NCI-H510A treated with DMSO at 0.1 percent for 48 hours (cell line): ENCODE measurements at regions not wholly inside any gene's neighbourhood (a gene's known extent, or its start where the extent isn't known, plus 50 kb on each side); places are given as distances from the start of the nearest gene placed in this dataset.

ENCODE experiments used
- DNase-seq: peaks from one replicate; lab custom pipeline; 2025; lab: John Stamatoyannopoulos, UW

DNA sequence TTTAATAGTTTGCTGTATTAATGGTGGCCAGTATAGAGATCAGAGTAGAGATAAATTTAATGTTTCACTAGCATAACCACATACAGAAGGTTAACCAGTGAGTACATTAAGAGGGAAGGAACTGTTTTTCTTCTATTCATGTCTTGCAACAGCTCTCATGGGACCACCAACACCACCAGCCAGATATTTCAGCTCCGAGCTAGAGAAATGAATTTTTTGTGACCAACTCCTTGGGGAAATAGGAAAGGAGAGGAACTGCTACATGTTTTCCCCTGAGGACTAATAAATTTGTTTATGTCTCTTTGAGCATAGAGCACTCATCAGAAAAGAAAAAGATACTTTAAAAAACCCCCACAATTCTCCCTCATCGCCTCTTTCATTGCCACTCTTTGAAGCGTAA lies 247.5 kb downstream of the MBNL1 start:
- DNase-seq = no peak

DNA sequence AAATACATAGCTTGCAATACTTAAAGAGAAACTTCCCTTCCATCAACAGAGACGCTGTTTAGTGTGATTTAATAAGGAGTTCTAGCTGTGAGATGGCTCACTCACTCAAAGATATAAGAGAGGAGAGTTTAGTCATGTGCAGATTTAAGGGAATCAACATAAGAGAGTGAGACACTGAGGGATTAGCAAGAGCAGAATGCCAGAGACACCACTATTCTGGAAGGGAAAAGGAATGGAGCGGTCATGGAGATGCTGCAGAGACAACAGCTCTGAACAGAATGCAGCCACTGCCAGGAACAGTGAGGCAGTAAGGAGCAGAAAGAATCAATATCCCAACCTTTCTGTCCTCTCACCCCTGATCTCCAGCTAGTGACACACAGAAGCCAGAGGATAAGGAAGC lies 248.8 kb downstream of the MBNL1 start:
- DNase-seq = no peak

DNA sequence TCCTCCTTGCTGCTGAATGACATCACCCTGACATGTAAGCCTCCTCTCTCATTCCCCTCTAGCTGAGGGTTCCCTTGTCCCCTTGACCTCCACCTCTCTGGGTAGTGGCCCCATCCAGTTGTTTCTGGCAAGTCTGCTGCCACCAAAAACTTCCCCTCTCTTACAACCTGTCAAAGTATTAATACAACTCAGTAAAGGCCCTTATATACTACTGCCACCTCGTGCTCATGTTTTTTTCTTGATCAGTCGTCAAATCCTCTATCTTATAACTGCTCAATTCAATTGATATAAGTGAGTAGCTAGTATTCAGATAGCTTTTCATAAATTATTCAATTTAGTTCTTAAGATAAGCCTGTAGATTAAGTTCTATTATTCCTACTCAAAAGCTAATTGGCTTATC lies 249.6 kb downstream of the MBNL1 start:
- DNase-seq = no peak

DNA sequence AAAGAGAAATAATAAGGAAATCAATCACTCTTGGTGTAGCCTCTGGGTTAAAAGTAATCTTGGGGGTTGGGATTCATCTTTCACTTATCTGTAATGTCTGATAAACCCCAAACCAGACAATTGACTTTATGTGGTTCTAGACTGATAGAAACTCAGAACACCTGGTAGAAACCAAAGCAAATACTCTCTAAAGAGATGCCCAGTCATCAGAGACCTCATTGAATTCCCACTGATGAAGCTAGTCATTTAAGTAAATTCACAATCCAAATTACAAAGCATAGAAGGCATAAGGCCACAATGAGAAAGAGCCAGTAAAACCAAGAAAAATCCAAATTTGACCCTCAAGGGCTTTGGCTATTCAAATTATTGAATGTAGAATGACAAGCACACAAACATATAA lies 250.6 kb downstream of the MBNL1 start:
- DNase-seq = no peak

DNA sequence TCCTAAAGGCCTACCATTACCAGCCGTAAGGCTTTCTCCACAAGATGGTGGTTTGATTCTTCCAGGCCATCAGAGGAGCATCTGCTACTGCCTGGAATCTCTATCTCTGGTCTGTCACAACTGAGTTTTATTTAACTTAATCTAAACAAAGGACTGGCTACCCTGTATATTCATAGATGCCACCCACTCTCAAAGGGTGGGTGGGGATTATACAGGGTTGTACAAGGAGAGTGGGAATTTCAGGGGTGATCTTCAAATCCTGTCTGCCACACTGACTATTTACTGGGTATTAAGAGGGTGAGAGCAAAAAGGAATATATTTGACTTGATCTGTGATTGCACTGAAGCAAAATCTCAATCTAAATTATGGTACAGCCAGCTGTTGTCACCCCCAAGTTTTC lies 253.3 kb downstream of the MBNL1 start:
- no peak for DNase-seq

DNA sequence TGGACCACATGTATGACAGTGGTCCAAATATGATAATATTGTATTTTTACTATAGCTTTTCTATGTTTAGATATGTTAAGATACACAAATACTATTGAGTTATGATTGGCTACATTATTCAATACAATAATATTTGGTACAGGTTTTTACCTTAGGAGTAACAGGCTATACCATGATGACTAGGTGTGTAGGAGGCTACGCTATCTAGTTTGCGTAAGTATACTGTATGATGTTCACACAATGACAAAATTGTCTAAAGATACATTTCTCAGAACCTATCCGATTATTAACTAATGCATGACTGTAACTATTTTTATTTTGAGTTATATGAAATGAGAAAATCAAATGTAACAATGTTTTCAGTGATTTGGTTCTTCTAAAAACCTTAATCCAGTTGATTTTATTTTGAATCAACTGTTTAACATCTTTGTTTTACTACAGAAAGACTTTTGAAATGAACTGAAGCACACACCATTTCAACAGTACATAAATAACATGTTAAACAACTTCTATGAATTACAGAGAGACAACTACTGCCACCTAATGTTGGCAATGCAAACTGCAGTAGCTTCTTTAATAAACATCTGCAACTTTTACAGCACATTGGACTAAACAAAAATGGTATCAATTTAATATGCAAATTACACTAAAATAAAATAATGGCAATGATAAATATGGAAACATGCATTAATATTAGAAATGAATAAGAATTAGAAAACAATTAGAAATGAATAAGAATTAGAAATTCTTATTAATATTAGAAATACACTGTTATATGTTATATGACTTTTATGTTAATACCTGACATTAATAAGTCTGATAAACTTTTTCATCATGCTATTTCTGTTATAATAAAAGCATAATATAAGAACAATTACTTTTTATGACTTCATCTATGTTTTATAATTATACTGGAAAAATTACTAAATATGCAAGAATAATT lies 255.7 kb downstream of the MBNL1 start:
- DNase-seq = peak; percentile 75

DNA sequence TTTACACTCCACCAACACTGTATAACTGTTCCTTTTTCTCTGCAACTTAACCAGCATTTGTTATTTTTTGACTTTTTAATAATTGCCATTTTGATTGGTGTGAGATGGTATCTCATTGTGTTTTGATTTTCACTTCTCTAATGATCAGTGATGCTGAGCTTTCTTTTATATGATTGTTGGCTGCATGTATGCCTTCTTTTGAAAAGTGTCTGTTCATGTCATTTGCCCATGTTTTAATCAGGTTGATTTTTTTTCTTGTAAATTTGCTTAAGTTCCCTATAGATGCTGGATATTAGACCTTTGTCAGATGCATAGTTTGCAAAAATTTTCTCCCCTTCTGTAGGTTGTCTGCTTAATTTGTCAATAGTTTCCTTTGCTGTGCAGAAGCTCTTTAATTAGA lies 263.0 kb downstream of the MBNL1 start:
- no peak for DNase-seq

DNA sequence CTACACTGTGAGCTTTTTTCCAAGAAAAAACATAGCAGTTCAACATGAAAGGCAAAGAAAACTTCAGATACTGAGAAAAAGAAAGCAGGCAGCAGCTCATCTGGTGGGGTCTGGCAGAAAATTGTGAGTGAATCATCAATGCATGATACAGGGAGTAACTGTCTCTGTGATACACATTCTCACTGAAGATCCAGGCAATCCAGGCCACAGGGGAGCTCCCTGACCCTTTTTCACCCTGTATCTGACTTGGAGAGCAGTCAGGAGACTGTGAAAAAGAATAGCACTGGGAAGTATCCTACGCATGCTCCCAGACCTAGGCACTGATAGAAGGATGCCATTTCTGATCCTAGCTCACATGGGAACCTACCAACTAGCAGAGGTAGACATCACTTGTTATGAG lies 269.8 kb downstream of the MBNL1 start:
- no peak for DNase-seq

DNA sequence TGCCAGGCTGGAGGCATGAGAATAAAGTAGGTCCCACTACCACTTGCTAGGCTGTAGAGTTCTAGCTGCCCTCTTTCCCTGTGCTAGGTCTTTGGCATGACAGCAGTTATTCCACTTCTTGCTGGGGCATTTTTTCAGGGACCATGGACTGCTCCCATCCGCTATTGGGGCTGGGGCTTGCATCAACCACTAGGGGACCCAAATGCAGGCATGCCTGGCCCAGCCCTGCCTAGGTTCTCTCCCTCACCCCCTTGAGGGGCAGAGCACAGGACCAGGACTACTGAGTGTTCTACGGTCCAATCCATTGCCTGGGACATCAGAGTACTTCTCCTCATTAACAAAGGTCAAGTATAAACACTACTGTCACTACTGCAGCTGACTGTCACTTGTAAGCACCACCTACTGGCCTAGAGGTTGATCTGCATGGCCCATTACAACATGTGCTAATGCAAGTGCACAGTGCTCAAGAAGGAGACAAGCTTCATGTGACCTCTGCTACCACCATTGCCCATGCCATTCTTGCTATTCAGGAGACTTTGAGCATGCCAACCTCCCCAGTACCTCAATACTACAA lies 270.5 kb downstream of the MBNL1 start:
- DNase-seq = no peak

DNA sequence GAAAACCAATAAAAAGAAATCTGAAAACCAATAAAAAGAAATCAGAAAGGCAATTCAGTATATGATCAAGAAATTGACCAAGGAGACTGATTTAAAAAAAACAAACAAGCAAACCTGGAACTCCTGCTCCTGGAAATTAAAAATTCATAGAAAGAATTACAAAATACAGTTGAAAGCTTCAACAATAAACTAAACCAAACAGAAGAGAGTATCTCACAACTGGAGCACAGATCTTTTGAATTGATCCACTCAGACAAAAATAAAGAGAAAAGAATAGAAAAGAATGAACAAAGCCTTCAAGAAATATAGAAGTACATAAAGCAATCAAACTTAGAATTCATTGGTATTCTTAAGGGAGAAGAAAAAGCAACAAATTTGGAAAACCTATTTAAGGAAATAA lies 271.4 kb downstream of the MBNL1 start:
- no peak for DNase-seq

DNA sequence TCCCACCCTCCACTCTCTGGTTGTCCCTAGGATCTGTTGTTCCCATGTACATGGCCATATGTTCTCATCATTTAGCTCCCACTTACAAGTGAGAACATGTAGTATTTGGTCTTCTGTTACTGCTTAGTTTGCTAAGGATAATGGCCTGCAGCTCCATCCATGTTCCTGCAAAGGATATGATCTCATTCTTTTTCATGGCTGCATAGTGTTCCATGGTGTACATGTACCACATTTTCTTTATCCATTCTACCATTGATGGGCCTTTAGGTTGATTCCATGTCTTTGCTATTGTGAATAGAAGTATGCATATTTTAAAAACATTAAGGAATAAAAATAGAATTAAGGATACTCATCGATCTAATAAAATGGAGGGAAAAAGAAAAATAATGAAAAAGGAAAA lies 278.4 kb downstream of the MBNL1 start:
- DNase-seq = no peak

DNA sequence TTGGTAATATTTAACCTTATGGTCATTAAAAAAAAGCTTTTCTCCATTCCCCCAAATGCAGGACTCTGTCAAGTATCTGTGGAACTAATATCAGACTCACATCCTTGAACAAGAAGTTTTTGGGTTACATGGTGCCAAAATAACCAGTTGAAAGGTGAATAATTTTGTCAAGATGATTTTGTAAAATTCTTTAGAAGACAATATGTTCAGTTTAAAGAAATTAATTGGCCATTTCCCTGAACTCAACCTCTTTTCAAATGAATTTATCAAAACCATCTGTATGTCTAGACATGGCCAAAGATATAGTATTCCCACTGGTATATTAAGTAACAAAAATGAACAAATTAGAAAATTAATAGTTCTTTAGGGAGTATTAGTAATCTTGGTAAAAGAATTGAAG lies 280.5 kb downstream of the MBNL1 start:
- DNase-seq = no peak

DNA sequence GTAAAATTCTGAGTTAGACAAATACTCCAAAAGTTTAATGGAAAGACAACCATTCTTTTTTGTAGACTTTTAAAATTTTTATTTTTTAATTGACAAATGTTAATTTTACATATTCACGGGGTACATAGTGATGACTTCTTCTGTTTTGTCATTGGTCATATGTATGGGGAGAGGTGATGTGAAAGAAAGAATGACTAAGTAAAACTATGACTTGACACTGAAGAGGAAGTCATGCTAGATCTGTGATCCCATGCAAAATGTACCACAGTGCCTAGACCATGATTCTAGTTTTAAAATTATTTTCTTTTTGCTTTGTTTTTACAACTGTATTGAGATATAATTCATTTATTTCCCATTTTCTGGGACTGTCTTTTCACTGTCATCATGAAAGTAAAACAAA lies 281.6 kb downstream of the MBNL1 start:
- no peak for DNase-seq

DNA sequence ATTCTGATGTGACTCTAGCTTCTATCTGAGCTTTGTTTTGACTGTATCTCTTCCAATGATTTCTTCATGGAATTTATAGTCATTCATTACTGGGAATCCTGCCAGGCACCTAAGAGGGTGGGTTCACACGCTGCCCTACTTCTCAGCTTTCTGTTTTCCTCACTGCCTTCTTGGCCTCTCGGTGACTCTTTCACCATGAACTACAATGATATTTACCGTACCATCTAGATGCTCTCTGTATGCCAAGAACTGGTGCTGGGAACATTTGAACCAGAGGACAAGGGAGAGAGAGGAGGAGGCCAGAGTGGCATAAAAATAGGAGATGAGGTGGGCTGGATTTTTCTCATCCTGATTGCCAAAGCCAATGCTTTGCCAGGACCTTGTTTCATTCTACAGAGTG lies 280.0 kb upstream of the P2RY1 start:
- DNase-seq = no peak

DNA sequence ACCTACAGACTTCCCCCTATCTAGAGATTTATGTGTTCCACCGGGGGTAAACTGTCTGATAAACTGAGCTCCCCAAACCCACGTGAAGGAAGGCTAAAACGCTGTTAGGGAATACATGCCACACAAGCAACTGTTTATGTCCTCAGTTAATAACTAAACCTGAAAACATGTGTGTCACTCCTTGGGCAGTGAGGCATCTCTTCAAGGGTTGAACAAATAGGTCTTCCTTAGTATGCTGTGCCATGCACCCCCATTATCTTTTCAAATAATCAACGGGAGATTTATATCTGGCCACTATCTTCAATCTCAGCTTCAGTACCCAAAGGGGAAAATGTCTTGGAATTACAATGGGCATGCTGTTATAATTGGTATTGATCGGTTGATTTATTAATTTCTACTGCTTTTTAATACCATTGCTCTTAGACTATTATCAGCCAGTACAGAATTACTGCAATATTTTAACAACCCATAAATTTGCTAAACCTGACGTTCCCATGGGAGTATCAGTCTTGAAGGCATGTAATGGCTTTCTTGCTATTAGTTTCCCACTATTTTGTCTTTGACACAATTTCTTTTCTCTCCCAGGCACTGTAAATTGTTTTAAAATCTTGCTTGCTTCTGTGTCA lies 279.2 kb upstream of the P2RY1 start:
- no peak for DNase-seq

DNA sequence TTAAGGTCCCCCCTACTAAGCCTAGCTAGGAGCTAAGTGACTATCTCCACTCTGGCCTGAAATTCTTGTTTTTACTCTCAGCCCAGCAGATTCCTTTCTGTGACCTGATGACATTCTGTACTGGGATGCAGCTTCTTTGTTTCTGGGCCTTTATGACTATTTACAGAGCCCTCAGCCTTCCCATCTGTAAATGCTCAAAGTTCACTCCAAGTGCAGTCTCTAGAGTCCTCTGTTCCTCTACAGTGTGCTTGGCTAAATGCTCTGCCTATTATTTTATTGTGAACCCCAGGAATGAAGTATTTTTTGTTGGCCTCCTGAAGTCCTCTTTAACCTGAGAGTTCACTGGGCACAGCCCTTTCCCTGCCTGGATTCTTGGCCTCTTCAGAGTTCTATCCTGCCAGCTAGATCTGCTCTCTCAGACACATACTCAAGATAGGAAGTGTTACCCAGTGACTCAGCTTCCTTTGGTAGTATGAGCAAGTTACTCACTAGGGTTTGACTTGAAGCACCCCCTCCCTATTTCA lies 278.1 kb upstream of the P2RY1 start:
- DNase-seq = no peak

DNA sequence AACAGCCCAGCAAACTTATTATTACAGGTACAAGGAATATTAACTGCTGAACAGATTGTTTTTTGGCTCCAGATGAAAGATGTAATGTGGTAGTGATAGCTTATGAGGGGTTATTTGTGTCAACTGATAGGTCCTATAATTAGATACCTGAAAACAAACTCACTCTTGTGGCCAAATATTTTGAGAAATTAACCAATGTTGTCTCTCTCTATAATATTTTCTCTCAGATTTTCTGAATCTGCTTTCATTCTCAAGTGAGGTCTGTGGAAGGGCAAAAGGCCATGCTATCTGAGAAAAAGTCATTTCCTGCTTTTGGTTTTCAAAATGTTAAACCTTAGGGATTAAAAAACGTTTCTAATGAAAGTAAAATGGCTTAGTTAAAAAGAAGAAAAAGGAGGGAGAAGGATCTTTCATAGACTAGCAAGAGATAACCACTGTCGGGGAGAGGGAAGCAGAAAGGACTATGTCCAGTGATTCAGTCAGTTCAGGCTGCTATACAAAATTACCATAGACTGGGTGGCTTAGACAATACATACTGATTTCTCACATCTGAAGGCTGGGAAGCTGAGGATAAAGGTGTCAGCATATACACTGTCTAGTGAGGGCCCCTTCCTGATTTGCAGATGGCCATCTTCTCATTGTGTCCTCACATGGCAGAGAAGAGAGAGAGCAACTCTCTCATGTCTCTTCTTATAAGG lies 277.5 kb upstream of the P2RY1 start:
- DNase-seq = no peak

DNA sequence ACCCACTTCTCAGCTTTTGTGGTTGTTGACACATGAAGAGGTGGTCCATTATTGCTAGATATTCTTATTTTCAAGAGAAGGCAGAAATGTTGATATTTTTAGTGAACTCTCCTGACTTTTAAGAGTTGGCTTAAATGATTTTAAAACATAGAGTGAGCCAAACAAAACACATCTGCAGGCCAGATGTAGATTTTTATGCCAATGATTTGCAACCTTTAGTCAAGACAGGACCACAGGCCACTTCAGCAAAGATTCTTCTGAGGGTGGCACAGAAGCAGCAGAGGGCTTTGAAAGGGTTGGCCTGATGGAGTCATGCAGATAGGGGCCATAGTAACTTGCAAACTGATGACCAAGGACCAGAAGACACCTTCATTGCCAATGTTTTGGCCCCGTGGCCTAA lies 276.5 kb upstream of the P2RY1 start:
- DNase-seq = no peak

DNA sequence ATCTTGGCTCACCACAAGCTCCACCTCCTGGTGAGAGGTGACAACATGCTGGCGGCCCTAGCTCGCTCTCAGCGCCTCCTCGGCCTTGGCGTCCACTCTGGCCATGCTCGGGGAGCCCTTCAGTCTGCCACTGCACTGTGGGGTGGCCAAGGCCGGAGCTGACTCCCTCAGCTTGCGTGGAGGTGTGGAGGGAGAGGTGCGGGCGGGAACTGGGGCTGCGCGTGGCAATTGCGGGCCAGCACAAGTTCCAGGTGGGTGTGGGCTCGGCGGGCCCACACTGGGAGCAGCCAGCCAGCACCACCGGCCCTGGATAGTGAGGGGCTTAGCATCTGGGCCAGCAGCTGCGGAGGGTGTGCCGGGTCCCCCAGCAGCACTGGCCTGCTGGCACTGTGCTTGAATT lies 275.7 kb upstream of the P2RY1 start:
- DNase-seq = no peak

DNA sequence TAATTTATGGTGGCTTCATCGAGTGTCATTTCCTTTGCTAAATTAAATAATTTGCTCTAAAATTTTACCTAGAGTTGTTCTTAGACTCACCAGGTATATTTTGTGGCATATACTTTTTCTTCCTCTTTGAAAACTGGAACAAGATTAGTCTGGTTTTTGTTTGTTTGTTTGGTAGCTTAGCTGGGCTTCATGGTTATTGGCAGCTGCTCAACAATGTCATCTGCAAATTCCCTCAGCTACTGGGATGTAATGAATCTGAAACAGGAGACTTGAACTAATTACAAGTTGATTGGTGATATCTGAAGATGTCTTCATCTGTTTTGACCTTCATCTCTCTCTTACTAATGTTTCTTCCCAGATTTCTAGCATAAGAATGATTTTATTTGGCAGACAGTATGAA lies 270.5 kb upstream of the P2RY1 start:
- DNase-seq = no peak

DNA sequence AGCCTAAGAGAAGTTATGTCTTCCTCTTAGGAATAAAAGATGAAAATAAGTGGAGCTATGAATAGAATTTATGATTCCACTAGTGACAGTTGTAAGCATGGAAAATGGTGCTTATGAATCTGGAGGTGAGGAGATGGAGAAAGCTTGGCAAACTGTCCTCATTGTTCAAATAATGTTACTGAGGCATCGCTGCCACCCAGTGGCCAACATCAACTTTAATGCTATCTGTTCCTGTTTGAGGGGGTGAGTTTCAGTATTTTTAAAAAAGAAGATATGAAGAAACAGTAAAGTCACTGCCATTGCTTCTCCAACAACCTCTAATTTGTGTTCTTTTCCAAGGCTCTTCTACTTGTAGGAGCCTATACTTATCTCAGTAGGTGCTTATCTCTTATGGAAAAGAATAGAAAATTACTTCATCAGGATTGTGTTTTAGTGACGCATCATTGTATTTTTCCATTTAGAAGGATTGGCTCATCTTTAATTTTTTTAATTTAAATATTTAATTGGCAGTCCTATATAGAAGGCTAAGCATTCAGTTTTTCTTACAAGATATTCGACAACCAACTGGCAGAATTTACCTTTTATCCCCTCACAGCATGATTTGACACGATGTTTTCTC lies 260.4 kb upstream of the P2RY1 start:
- peak; percentile 17 for DNase-seq

DNA sequence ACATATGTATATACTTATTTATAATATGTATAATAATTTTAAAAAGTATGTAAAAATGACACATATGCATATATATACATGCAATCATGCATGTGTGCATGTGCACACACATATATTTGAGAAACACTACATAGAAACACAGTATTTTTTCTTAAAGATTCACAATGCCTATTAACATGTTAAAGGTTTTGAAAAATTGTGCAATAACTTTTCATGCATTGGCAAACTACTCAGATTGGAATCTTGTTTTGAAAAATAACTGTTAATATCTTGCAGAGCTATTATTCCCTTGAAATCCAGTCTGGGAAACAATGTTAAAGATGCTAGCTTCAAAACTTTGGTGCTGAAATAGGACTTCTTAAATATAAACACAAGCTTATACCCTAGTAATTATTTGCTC lies 256.2 kb upstream of the P2RY1 start:
- DNase-seq = no peak
